ENCODE measurements at regions not wholly inside any gene's neighbourhood (a gene's known extent, or its start where the extent isn't known, plus 50 kb on each side); places are given as distances from the start of the nearest gene placed in this dataset.

DNA sequence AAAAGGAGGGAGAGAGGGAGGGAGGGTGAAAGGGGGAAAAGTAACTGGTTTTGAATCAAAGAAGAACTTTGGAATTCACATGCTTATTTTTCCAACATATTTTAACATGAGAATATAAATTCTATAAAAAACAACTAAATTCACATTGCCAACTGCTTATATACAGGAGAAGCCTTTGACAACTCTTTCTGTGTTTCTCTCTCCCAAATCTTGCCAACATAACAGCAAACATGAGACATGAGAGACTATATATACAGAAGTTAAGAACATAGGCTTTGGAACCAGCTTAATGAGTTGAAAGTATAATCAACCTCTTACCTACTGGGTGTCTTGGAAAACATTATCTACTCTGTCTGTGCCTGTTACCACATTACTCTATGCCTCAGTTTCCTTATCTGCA lies 493.3 kb downstream of the RFC3 start:
- DNase-seq (ENCODE audit: low read depth in 2 of 2) = no peak

GRCh38 chr13:34312578-34312977 lies 494.6 kb downstream of the RFC3 start:
- DNase-seq (ENCODE audit: low read depth in 2 of 2) = no peak

DNA sequence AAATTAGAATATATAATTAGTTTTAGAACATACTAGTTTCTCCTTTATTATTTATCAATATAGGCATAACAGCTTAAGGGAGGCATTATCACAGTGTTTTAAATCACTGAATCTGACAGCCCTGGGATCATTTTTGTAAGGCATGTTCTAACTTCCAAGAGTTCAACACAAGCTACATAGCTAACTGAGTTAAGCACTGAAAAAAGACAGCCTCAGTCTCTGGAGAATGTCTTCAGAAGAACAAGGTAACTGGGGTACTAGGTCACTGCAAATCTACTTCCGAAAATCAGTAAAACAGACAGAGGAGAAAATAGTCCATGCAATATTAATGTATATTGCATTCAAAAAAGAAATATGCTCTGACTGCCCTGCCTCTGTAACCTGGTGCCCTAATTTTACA lies 502.1 kb downstream of the RFC3 start:
- DNase-seq (ENCODE audit: low read depth in 2 of 2) = no peak

DNA sequence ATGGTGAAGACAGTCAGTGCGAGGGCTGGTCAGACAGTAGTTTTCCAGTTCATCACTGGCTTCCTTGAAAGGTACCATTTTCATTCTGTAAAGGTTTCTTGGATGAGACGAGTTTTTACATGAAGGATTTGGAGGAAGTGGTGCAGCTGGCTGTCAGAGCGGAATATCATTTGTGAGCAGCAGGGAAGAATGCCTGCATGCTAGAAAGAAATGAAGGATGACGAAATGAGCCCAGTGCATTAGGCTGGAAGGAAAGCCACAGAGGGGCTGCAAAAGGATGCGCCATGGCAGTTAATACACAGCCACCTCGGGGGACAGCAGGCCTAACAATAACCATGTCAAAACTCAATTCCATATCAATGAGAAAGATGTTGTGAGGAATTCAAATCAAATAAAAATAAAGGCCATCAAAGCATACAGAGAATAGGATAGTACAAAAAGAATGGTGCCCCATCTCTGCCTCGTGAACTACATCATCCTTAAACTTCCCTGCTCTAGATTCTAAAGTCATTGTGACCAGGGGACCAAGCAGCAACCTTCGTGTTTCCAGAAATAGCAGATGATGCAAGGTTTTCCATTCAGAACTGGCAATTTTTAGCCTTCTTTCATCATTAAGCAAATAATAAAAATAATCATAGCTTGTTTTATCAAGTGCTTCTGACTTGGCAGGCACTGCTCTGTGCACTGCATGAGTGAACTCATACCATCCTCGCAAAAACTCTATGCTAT lies 504.2 kb downstream of the RFC3 start:
- no peak for DNase-seq (ENCODE audit: low read depth in 2 of 2)

- DNase-seq (ENCODE audit: low read depth in 2 of 2) = no peak
These were observed 504.8 kb downstream of the RFC3 start for GRCh38 chr13:34322743-34323074.

- DNase-seq (ENCODE audit: low read depth in 2 of 2) = no peak
These were observed 517.4 kb downstream of the RFC3 start for GRCh38 chr13:34335014-34336007.

- no peak for DNase-seq (ENCODE audit: low read depth in 2 of 2)
These were observed 520.2 kb downstream of the RFC3 start for GRCh38 chr13:34338102-34338501.

GRCh38 chr13:34340534-34340933 lies 522.6 kb downstream of the RFC3 start:
- DNase-seq (ENCODE audit: low read depth in 2 of 2) = no peak

DNA sequence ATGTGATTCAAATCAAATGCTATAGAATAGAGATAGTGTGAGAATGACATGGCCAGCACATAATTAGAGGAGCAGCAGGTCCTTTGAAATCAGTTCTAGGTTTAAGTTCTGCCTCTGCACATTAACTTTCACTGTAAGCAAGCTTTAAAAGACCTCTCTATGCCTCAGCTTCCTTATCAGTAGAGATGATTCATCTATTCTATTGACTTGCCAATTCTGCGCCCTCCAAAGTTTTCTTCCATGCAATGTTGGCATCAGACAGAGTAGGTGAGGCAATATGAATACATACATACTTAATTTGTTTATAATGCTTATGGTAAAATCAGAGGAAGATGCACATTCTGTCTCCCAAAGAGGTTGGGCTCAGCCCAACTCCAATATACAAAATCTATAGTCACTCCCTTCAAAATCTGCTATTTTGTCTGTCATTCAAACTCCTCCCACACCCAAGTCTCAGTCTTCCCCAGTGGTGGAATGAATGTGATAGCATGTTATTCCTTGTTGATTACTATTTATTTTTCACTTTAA lies 525.5 kb downstream of the RFC3 start:
- no peak for DNase-seq (ENCODE audit: low read depth in 2 of 2)

DNA sequence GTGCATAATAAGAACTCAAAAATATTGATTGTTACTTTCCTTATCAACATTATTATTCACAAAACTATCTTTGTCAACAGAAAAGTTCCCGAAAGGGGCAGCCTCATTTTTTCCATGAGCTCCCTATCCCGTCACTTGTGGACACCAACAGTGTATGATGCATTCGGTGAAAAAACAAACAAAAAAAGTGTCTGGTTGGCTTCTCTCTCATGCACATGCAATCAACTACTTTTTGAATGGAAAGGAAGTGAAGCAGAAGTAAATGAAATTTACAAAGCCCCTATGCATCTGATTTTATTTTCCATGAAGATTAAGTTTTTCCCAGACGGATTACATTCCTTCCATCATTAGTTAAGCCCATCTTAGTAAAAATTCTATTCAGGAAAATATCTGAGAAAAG lies 526.9 kb downstream of the RFC3 start:
- no peak for DNase-seq (ENCODE audit: low read depth in 2 of 2)

- DNase-seq (ENCODE audit: low read depth in 2 of 2) = no peak
These were observed 527.5 kb downstream of the RFC3 start for GRCh38 chr13:34345258-34345965.

- DNase-seq (ENCODE audit: low read depth in 2 of 2) = no peak
These were observed 528.7 kb downstream of the RFC3 start for GRCh38 chr13:34346626-34347025.

DNA sequence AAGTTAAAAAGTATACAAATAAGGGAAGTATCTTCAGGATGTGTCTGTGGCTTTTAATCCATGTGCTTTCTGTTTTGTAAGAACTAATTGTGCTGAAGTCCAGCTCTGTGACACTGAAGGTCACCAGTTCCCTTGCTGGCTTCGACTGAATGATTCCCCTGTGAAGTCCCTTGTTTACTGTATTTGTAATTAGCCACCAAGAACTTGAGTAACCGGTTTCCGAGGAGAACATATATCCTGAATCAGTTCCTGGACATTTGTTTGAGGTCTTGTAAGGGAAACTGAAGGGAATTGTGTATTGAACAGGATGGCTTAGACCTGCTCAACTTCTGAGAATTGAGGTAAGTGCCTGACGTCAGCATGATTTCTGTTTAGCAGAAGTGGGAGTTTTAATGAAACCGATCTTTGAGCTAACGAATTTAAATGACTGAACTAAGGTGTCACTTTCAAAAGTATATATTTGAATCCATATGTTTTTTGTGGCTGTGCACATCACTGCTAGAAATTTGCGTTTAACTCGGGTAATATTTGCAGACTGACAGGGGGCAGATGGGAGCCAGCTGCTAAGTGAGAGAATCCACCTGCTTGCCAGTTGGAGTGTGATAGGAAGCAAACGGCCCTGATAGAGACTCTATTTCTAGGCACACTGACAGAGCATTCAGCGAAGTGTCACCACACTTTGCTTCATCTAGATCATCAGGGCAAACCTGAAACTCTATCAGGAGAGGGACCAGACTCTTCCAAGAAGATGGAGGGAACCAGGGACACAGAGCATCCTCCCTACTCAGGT lies 530.0 kb downstream of the RFC3 start:
- no peak for DNase-seq (ENCODE audit: low read depth in 2 of 2)

GRCh38 chr13:34349091-34349722 lies 531.3 kb downstream of the RFC3 start:
- DNase-seq (ENCODE audit: low read depth in 2 of 2) = no peak

GRCh38 chr13:34350671-34351070 lies 532.7 kb downstream of the RFC3 start:
- no peak for DNase-seq (ENCODE audit: low read depth in 2 of 2)

GRCh38 chr13:34351134-34351533 lies 533.2 kb downstream of the RFC3 start:
- no peak for DNase-seq (ENCODE audit: low read depth in 2 of 2)

DNA sequence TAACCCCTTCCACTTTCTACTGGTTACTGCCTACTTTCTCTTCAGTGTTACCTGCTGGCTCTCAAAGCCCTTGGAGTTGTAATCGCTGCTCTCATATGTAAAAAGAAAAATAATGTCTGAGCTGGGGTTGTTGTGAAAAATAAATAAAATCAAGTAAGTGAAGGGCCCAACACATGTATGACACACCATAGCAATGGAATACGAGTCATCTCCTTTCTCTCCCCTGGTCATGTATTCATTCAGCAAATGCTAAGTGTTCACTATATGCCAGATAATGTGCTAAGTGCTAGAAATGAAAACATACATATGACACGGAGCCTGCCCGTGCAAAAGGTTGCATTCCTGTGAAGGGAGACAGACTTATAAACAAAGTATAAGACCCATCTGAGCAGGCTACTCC lies 535.0 kb downstream of the RFC3 start:
- DNase-seq (ENCODE audit: low read depth in 2 of 2) = no peak

DNA sequence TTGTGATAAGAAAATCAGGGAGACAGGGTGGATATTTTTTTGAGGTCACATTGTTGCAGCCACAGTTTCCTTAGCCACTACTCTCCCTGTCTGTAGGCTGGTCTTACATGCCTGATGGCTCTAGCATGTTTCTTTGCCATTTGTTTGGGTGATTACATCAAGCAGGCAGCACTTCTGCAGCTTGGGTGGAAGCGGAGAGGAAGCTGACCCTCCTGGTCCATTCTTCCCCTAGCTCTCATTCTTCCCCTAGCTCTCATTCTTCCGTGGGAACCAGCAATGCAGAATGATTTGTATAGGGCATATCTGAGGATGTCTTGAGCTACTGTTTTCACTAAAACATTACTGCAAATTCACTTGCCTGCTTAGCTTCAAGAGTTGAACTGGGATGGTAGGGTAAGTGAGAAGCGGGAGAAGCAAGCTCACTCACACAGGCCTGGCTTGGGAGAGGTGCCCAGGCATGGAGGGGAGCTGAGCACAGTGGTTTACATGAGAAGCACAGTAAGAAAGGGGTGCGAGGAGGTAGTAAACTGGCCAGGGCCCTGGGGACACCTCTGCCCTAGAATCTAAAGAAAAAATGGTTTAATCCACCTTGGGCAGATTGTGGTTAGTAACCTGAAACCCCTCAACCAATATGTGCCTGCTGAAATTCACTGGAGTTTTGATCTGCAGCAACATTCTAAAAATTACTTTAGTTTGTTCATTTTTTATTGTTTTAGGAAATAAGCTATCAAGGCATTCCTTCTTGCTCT lies 538.9 kb downstream of the RFC3 start:
- no peak for DNase-seq (ENCODE audit: low read depth in 2 of 2)

DNA sequence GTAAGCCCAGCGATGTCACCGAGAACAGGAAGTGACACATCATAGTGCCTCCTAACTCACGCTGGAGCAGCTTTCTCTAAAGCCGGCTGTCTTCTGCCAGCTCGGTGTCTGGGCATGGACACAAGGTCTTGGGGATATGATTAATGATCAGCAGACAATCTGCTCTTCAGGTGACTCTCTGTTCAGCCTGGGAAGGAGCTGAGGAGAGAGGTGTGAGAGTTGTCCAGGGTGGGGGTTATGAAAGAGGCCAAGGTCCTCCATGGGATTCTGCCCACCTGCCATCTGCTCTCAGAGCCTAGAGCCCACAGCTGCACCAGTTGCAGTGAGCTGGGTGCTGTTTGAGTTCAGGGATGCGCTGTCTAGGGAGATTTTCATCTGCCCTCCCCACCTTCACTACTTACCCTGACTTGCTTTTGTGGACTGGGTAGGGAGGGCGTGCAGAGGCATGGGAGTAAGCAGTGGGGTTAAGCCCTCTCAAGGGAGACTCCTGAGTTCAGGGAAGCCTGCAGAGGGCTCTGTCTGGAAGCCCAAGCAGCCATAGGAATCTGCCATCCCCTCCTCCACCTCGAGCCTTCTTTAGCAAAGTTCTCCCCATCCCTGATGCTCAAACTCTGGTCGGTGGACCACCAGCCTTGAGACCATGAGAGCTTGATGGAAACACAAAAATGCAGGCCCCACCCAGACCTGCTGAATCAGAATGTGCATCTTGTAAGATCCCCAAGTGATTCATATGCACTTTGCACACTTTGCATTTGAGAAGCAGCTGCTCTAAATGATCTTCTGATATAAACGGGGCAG lies 539.7 kb downstream of the RFC3 start:
- no peak for DNase-seq (ENCODE audit: low read depth in 2 of 2)
